SK-N-SH (cell line): ENCODE measurements at regions not wholly inside any gene's neighbourhood (a gene's known extent, or its start where the extent isn't known, plus 50 kb on each side); places are given as distances from the start of the nearest gene placed in this dataset.

Experiments
- CTCF ChIA-PET: fragments of 300-600, 350-600 bp; formaldehyde crosslinking; extraction: SDS; loops from one replicate; lab custom pipeline; 2021; lab: Yijun Ruan, JAX
- POLR2A ChIA-PET: fragments of 350-600 bp; sonication (Branson Sonifier 250); formaldehyde crosslinking; extraction: SDS; loops from one replicate; lab custom pipeline; 2020; ENCODE audit warnings: antibody characterized with exemption, inconsistent platforms; lab: Yijun Ruan, JAX
- DNase-seq: peaks from one replicate; pipeline ENCODE4 v3.0.0; 2012
- H2AFZ ChIP-seq: fragments of 200-600 bp; sonication (generic); 2 replicates; pipeline ENCODE4 v1.8.1; 2016; ENCODE audit warnings: antibody characterized with exemption, mild to moderate bottlenecking, low read depth
- H3F3A ChIP-seq: fragments of 200-600 bp; sonication (generic); replicated peaks from 2 replicates; pipeline ENCODE3; 2016; ENCODE audit warnings: antibody characterized with exemption, mild to moderate bottlenecking; ENCODE audit not compliant: insufficient read depth
- H3K27ac ChIP-seq, 2 experiments: fragments of 200-500 bp in 1 of 2; fragments of 200-600 bp in 1 of 2; sonication (Bioruptor generic) in 1 of 2; sonication (generic), shearing (Covaris generic) in 1 of 2; 2 replicates each; pipeline versions ENCODE4 v1.5.1 to v1.6.1; 2014 to 2016; ENCODE audit warnings: low read depth in 2 of 2, inconsistent platforms in 1 of 2, low read length in 1 of 2, mild to moderate bottlenecking in 1 of 2, mixed read lengths in 1 of 2
- H3K27me3 ChIP-seq: fragments of 200-600 bp; sonication (generic), shearing (Covaris generic); 2 replicates; pipeline ENCODE4 v1.6.1; 2016; ENCODE audit warnings: mixed run types; ENCODE audit not compliant: insufficient read depth
- H3K36me3 ChIP-seq, 2 experiments: fragments of 200-500 bp in 1 of 2; fragments of 200-600 bp in 1 of 2; sonication (Bioruptor generic) in 1 of 2; sonication (generic) in 1 of 2; replicated peaks in 1 of 2; 2 replicates each; pipeline versions ENCODE3 to v1.5.1; 2014 to 2016; ENCODE audit warnings: low read length in 1 of 2, mild to moderate bottlenecking in 1 of 2; ENCODE audit not compliant: insufficient read depth in 2 of 2, control insufficient read depth in 1 of 2
- H3K4me1 ChIP-seq, 2 experiments: fragments of 200-500 bp in 1 of 2; fragments of 200-600 bp in 1 of 2; sonication (Bioruptor generic) in 1 of 2; sonication (generic), shearing (Covaris generic) in 1 of 2; 2 replicates each; pipeline versions ENCODE4 v1.5.1 to v1.6.1; 2014 to 2016; ENCODE audit warnings: low read depth in 1 of 2, low read length in 1 of 2, mixed run types in 1 of 2; ENCODE audit not compliant: insufficient read depth in 2 of 2, control insufficient read depth in 1 of 2
- H3K4me2 ChIP-seq: fragments of 200-600 bp; sonication (generic), shearing (Covaris generic); 2 replicates; pipeline ENCODE4 v1.6.1; 2017; ENCODE audit warnings: mixed run types
- H3K4me3 ChIP-seq, 2 experiments: fragments of 200-500 bp in 1 of 2; fragments of 200-600 bp in 1 of 2; sonication (Bioruptor generic) in 1 of 2; sonication (generic), shearing (Covaris generic) in 1 of 2; 2 replicates each; pipeline versions ENCODE4 v1.5.1 to v1.8.1; 2014 to 2016; ENCODE audit warnings: low read depth in 2 of 2, inconsistent platforms in 1 of 2, low read length in 1 of 2, mild to moderate bottlenecking in 1 of 2, mixed read lengths in 1 of 2, moderate library complexity in 1 of 2
- H3K79me2 ChIP-seq: fragments of 200-600 bp; sonication (generic); 2 replicates; pipeline ENCODE4 v1.8.1; 2017; ENCODE audit warnings: mild to moderate bottlenecking; ENCODE audit not compliant: insufficient read depth
- H3K9ac ChIP-seq: fragments of 200-600 bp; sonication (generic); 2 replicates; pipeline ENCODE4 v1.6.1; 2017; ENCODE audit warnings: mixed run types
- H3K9me2 ChIP-seq: fragments of 200-600 bp; sonication (generic); 2 replicates; pipeline ENCODE4 v1.6.1; 2017; ENCODE audit warnings: mixed run types
- H3K9me3 ChIP-seq: fragments of 200-600 bp; sonication (generic); 2 replicates; pipeline ENCODE4 v1.6.1; 2017; ENCODE audit warnings: mixed run types, mild to moderate bottlenecking, moderate library complexity
- H4K20me1 ChIP-seq: fragments of 200-600 bp; sonication (generic); 2 replicates; pipeline ENCODE4 v1.6.1; 2017; ENCODE audit warnings: mild to moderate bottlenecking, mixed run types; ENCODE audit not compliant: insufficient read depth
- FOSL2 ChIP-seq: IDR thresholded peaks from 2 replicates; pipeline ENCODE4 v1.4.0; 2012; ENCODE audit warnings: low read depth, mild to moderate bottlenecking, moderate library complexity, borderline replicate concordance
- FOXJ3 ChIP-seq: sonication (generic); formaldehyde crosslinking; IDR thresholded peaks from 2 replicates; pipeline ENCODE4 v1.5.1; 2020; ENCODE audit warnings: mild to moderate bottlenecking, missing genetic modification reagents
- FOXM1 ChIP-seq: IDR thresholded peaks from 2 replicates; pipeline ENCODE4 v1.4.0; 2012; ENCODE audit warnings: low read depth, mild to moderate bottlenecking
- IRF3 ChIP-seq: fragments of 150-350 bp; IDR thresholded peaks from 2 replicates; pipeline ENCODE4 v1.6.1; 2016; ENCODE audit warnings: mild to moderate bottlenecking, low read depth, low read length
- JUND ChIP-seq: IDR thresholded peaks from 2 replicates; pipeline ENCODE4 v1.4.0; 2012
- PBX3 ChIP-seq: IDR thresholded peaks from 2 replicates; pipeline ENCODE4; 2012
- RAD21 ChIP-seq: IDR thresholded peaks from 2 replicates; pipeline ENCODE4 v1.6.1; 2012; ENCODE audit warnings: mild to moderate bottlenecking, low read length
- RCOR1 ChIP-seq: fragments of 150-350 bp; IDR thresholded peaks from 2 replicates; pipeline ENCODE4 v1.6.1; 2017; ENCODE audit warnings: antibody characterized with exemption, low read length
- RXRA ChIP-seq: IDR thresholded peaks from 2 replicates; pipeline ENCODE4 v1.4.0; 2012; ENCODE audit warnings: low read depth, mild to moderate bottlenecking, borderline replicate concordance
- SMC3 ChIP-seq: IDR thresholded peaks from 2 replicates; pipeline ENCODE4 v1.6.1; 2012; ENCODE audit warnings: low read depth, low read length, improper control_type of control experiment
- TCF12 ChIP-seq: IDR thresholded peaks from 2 replicates; pipeline ENCODE4 v1.4.0; 2012
- TEAD4 ChIP-seq: IDR thresholded peaks from 2 replicates; pipeline ENCODE4 v1.4.0; 2012; ENCODE audit warnings: mild to moderate bottlenecking, borderline replicate concordance; ENCODE audit not compliant: insufficient read depth
- YY1 ChIP-seq: IDR thresholded peaks from 2 replicates; pipeline ENCODE4 v1.4.0; 2012; ENCODE audit warnings: low read depth, mild to moderate bottlenecking
- WGBS: methylation state at CpG from one replicate; pipeline ENCODE4 v1.1.6; 2017; ENCODE audit warnings: low lambda C conversion rate; 5-methylcytosine and 5-hydroxymethylcytosine counted together

- ChIA-PET POLR2A (no interaction called here), CTCF (no interaction called here)
- WGBS, result 0% methylated on average over 1 of the region's 1 CpG
- no peaks in the 10 kb centered on the region for H3K9me2 ChIP-seq
- no peaks in the 10 kb centered on the region for H3K79me2 ChIP-seq
- H3K27me3 ChIP-seq, result no peaks in the 10 kb centered on the region
- DNase-seq, result no peak
- no peak overlapping the region for H2AFZ ChIP-seq
- no peak for TF ChIP-seq RCOR1
- no peak for TF ChIP-seq IRF3
- TF ChIP-seq SMC3, result no peak
- TF ChIP-seq RXRA, result no peak
- no peak for TF ChIP-seq JUND
- no peak for TF ChIP-seq TEAD4
- TF ChIP-seq FOXJ3 (CRISPR knock-in tag), result no peak
- no peak for TF ChIP-seq FOSL2
- no peak for TF ChIP-seq YY1
- no peak for TF ChIP-seq PBX3
- no peak for TF ChIP-seq TCF12
- no peak for TF ChIP-seq FOXM1
- no peaks in the 10 kb centered on the region for H4K20me1 ChIP-seq
- H3K36me3 ChIP-seq, result no peaks in the 10 kb centered on the region
- no peaks in the 10 kb centered on the region for H3F3A ChIP-seq
- H3K9me3 ChIP-seq, result no peaks in the 10 kb centered on the region
- no peak overlapping the region for H3K27ac ChIP-seq
- no peak overlapping the region for H3K4me2 ChIP-seq
- H3K4me1 ChIP-seq, result no peaks in the 10 kb centered on the region
- H3K4me3 ChIP-seq, result no peak overlapping the region
- no peak overlapping the region for H3K9ac ChIP-seq
These were observed 174.4 kb downstream of the SYT10 start for GRCh38 chr12:33265033-33265731.

- no peaks in the 10 kb centered on the region for H4K20me1 ChIP-seq
- H3K4me1 ChIP-seq, result no peaks in the 10 kb centered on the region
- H2AFZ ChIP-seq, result no peak overlapping the region
- H3K36me3 ChIP-seq, result no peaks in the 10 kb centered on the region
- DNase-seq, result no peak
- H3K79me2 ChIP-seq, result no peaks in the 10 kb centered on the region
- TF ChIP-seq RAD21 (no peak), TEAD4 (no peak), JUND (no peak)
- H3K9me2 ChIP-seq, result no peaks in the 10 kb centered on the region
- H3K27me3 ChIP-seq, result no peaks in the 10 kb centered on the region
- H3K4me2 ChIP-seq, result no peak overlapping the region
- WGBS, result 5% methylated on average over 1 of the region's 1 CpG
- H3K9ac ChIP-seq, result no peak overlapping the region
- H3K27ac ChIP-seq, result no peak overlapping the region
- H3F3A ChIP-seq, result no peaks in the 10 kb centered on the region
- CTCF ChIA-PET, result no interaction called here
- no peak overlapping the region for H3K4me3 ChIP-seq
- POLR2A ChIA-PET, result no interaction called here
- H3K9me3 ChIP-seq, result no peaks in the 10 kb centered on the region
These were observed 186.4 kb downstream of the SYT10 start for GRCh38 chr12:33253178-33253577.
